Activated B cell treated with CpG ODN at 0.5 μM for 24 hours (primary cell): ENCODE measurements at regions not wholly inside any gene's neighbourhood (a gene's known extent, or its start where the extent isn't known, plus 50 kb on each side); places are given as distances from the start of the nearest gene placed in this dataset.
"Not testable (repeated sequence)": the region's sequence is repeated elsewhere in the genome, so short reads cannot be mapped to it uniquely, and the experiment has no call there.

ENCODE experiments used
- ATAC-seq: fragments of 200-7000 bp; cut with Tn5 transposase; one replicate; pipeline ENCODE4 v1.10.0; 2021; ENCODE audit warnings: low read depth, mild to moderate bottlenecking, moderate library complexity
- CTCF ChIA-PET: fragments of 350-600 bp; sonication (Branson Sonifier 250); formaldehyde crosslinking; loops from one replicate; lab custom pipeline; 2021; ENCODE audit warnings: antibody characterized with exemption; lab: Charles Lee
- POLR2A ChIA-PET: fragments of 350-600 bp; sonication (Branson Sonifier 250); formaldehyde crosslinking; loops from one replicate; lab custom pipeline; 2021; ENCODE audit warnings: antibody characterized with exemption; lab: Charles Lee
- DNase-seq: peaks from one replicate; pipeline ENCODE4 v3.0.0; 2022
- H3K27ac Mint-ChIP-seq: one replicate; pipeline ENCODE4 v1.8.0; 2020; ENCODE audit warnings: mixed read lengths
- H3K27me3 Mint-ChIP-seq: one replicate; pipeline ENCODE4 v1.8.0; 2021; ENCODE audit warnings: mixed read lengths
- H3K36me3 Mint-ChIP-seq: one replicate; pipeline ENCODE4 v1.8.0; 2021; ENCODE audit warnings: low read depth, mixed read lengths
- H3K4me1 Mint-ChIP-seq: one replicate; pipeline ENCODE4 v1.8.0; 2021; ENCODE audit warnings: mixed read lengths
- H3K4me3 Mint-ChIP-seq: one replicate; pipeline ENCODE4 v1.8.0; 2020; ENCODE audit warnings: mild to moderate bottlenecking, mixed read lengths
- H3K9me3 Mint-ChIP-seq: one replicate; pipeline ENCODE4 v1.8.0; 2020; ENCODE audit warnings: mixed read lengths
- CTCF ChIP-seq: fragments of 200-600 bp; IDR thresholded peaks from one replicate; pipeline ENCODE4 v1.8.0; 2022; ENCODE audit warnings: antibody characterized with exemption, mild to moderate bottlenecking
- intact Hi-C: fragments of 100-400 bp; cut with micrococcal nuclease; formaldehyde crosslinking; loops from one replicate; pipeline ENCODE4 v1.15.1; 2024

- H3K27me3 Mint-ChIP-seq, H3K4me1 Mint-ChIP-seq, POLR2A ChIA-PET, H3K27ac Mint-ChIP-seq, H3K9me3 Mint-ChIP-seq, CTCF ChIA-PET, DNase-seq, intact Hi-C loops, H3K36me3 Mint-ChIP-seq, ATAC-seq, H3K4me3 Mint-ChIP-seq: not testable (repeated sequence)
These were observed 172.8 kb downstream of the CRPPA start for GRCh38 chr7:16248556-16248955.

GRCh38 chr7:16244469-16244868 is 176.9 kb downstream of the CRPPA start:
- Mint-ChIP-seq H3K4me1 (no peaks in the 10 kb centered on the region), H3K36me3 (no peaks in the 10 kb centered on the region), H3K27ac (no peak overlapping the region), H3K27me3 (no peaks in the 10 kb centered on the region), H3K4me3 (no peak overlapping the region), H3K9me3 (no peaks in the 10 kb centered on the region)
- POLR2A ChIA-PET, result no interaction called here
- CTCF ChIA-PET, result no interaction called here
- TF ChIP-seq CTCF, result no peak
- intact Hi-C loops, result no loop called here
- no peak for DNase-seq
- no peak for ATAC-seq

GRCh38 chr7:16242920-16243319 is 178.4 kb downstream of the CRPPA start:
- ChIA-PET CTCF (no interaction called here), POLR2A (no interaction called here)
- no peaks in the 10 kb centered on the region for H3K36me3 Mint-ChIP-seq
- H3K9me3 Mint-ChIP-seq, result no peaks in the 10 kb centered on the region
- ATAC-seq, result no peak
- H3K4me3 Mint-ChIP-seq, result no peak overlapping the region
- no peak for DNase-seq
- no peaks in the 10 kb centered on the region for H3K4me1 Mint-ChIP-seq
- no peaks in the 10 kb centered on the region for H3K27me3 Mint-ChIP-seq
- H3K27ac Mint-ChIP-seq, result no peak overlapping the region
- intact Hi-C loops, result no loop called here
- TF ChIP-seq CTCF, result no peak

- ChIA-PET POLR2A (no interaction called here), CTCF (no interaction called here)
- Mint-ChIP-seq H3K27me3 (no peaks in the 10 kb centered on the region), H3K4me3 (no peak overlapping the region), H3K36me3 (no peaks in the 10 kb centered on the region), H3K9me3 (no peaks in the 10 kb centered on the region), H3K4me1 (no peaks in the 10 kb centered on the region), H3K27ac (no peak overlapping the region)
- intact Hi-C loops, result no loop called here
- ATAC-seq, result no peak
- TF ChIP-seq CTCF, result no peak
- no peak for DNase-seq
These were observed 180.3 kb downstream of the CRPPA start for GRCh38 chr7:16241017-16241416.

- Mint-ChIP-seq H3K27ac (no peak overlapping the region), H3K36me3 (no peaks in the 10 kb centered on the region), H3K4me3 (no peak overlapping the region), H3K9me3 (peaks cover 14% of the 10 kb centered on the region), H3K4me1 (no peaks in the 10 kb centered on the region), H3K27me3 (no peaks in the 10 kb centered on the region)
- DNase-seq (no peak), ATAC-seq (no peak)
- ChIA-PET CTCF (no interaction called here), POLR2A (no interaction called here)
- no peak for TF ChIP-seq CTCF
- intact Hi-C loops, result no loop called here
These were observed 185.0 kb downstream of the CRPPA start for GRCh38 chr7:16236381-16236780.
